Peyer's patch (tissue), 4 donors: ENCODE measurements at regions not wholly inside any gene's neighbourhood (a gene's known extent, or its start where the extent isn't known, plus 50 kb on each side); places are given as distances from the start of the nearest gene placed in this dataset.

Source experiments
- DNase-seq, 3 donors: peaks; one replicate each; pipeline ENCODE4 v3.0.0-alpha.2; 2017 to 2019
- H3K27ac ChIP-seq, 4 donors: fragments of 200-600 bp; sonication (generic); one replicate each; pipeline ENCODE4 v1.5.1; 2016 to 2019
- H3K27me3 ChIP-seq, 2 donors: fragments of 200-600 bp; sonication (generic); one replicate each; pipeline ENCODE4 v1.5.1; 2019
- H3K36me3 ChIP-seq, 3 donors: fragments of 200-600 bp; sonication (generic); one replicate each; pipeline ENCODE4 v1.5.1; 2016 to 2019
- H3K4me1 ChIP-seq, 4 donors: fragments of 200-600 bp; sonication (generic); one replicate each; pipeline ENCODE4 v1.5.1; 2016 to 2019
- H3K4me3 ChIP-seq, 4 donors: fragments of 200-600 bp; sonication (generic); 1 replicate in 3 of 4; 2 replicates in 1 of 4; pipeline ENCODE4 v1.5.1; 2016 to 2019; ENCODE audit warnings: mild to moderate bottlenecking in 1 of 4
- H3K9me3 ChIP-seq, 4 donors: fragments of 200-600 bp; sonication (generic); one replicate each; pipeline ENCODE4 v1.5.1; 2016 to 2019; ENCODE audit warnings: mild to moderate bottlenecking in 1 of 4
- CTCF ChIP-seq, 6 experiments: fragments of 450-650 bp in 4 of 6; fragments of 200-600 bp in 2 of 6; sonication (generic) in 1 of 6; IDR thresholded peaks; one replicate each; pipeline ENCODE4 v1.5.1; 2017 to 2019; ENCODE audit warnings: antibody characterized with exemption in 6 of 6, mild to moderate bottlenecking in 3 of 6, moderate library complexity in 1 of 6
- POLR2A ChIP-seq, 2 donors: fragments of 450-650 bp; IDR thresholded peaks; one replicate each; pipeline ENCODE4 v1.5.1; 2017; ENCODE audit warnings: antibody characterized with exemption in 2 of 2, mild to moderate bottlenecking in 2 of 2, moderate library complexity in 2 of 2

GRCh38 chr10:84571146-84571545, 242.8 kb downstream of the CCSER2 start:
- no peak overlapping the region for H3K27ac ChIP-seq
- H3K9me3 ChIP-seq, result no peaks in the 10 kb centered on the region
- no peak overlapping the region for H3K4me3 ChIP-seq
- H3K27me3 ChIP-seq, result no peaks in the 10 kb centered on the region
- no peaks in the 10 kb centered on the region for H3K4me1 ChIP-seq
- no peak for DNase-seq
- no peaks in the 10 kb centered on the region for H3K36me3 ChIP-seq
- TF ChIP-seq CTCF (IDR thresholded peaks at IDR 0.05), result no peak
- TF ChIP-seq POLR2A (IDR thresholded peaks at IDR 0.05), result no peak

GRCh38 chr10:84574102-84574501, 245.7 kb downstream of the CCSER2 start:
- no peak for TF ChIP-seq POLR2A (IDR thresholded peaks at IDR 0.05)
- no peak for TF ChIP-seq CTCF (IDR thresholded peaks at IDR 0.05)
- H3K4me3 ChIP-seq, result no peak overlapping the region
- H3K27me3 ChIP-seq, result no peaks in the 10 kb centered on the region
- H3K27ac ChIP-seq, result no peak overlapping the region
- no peaks in the 10 kb centered on the region for H3K36me3 ChIP-seq
- no peaks in the 10 kb centered on the region for H3K9me3 ChIP-seq
- H3K4me1 ChIP-seq, result no peaks in the 10 kb centered on the region
- no peak for DNase-seq

- DNase-seq, result no peak
Measured at GRCh38 chr10:84581976-84582375, 253.6 kb downstream of the CCSER2 start.

GRCh38 chr10:84583501-84583900, 255.1 kb downstream of the CCSER2 start:
- Histone ChIP-seq H3K36me3 (no peaks in the 10 kb centered on the region), H3K9me3 (no peaks in the 10 kb centered on the region), H3K4me3 (no peak overlapping the region), H3K27me3 (no peaks in the 10 kb centered on the region), H3K27ac (no peak overlapping the region), H3K4me1 (no peaks in the 10 kb centered on the region)
- DNase-seq, result no peak
- no peak for TF ChIP-seq POLR2A (IDR thresholded peaks at IDR 0.05)
- TF ChIP-seq CTCF (IDR thresholded peaks at IDR 0.05), result no peak

More at GRCh38 chr10:84581976-84582375, 253.6 kb downstream of the CCSER2 start:
- no peak for TF ChIP-seq CTCF (IDR thresholded peaks at IDR 0.05)
- TF ChIP-seq POLR2A (IDR thresholded peaks at IDR 0.05), result no peak
- Histone ChIP-seq H3K4me3 (no peak overlapping the region), H3K9me3 (no peaks in the 10 kb centered on the region), H3K36me3 (no peaks in the 10 kb centered on the region), H3K27ac (no peak overlapping the region), H3K27me3 (no peaks in the 10 kb centered on the region), H3K4me1 (no peaks in the 10 kb centered on the region)

GRCh38 chr10:84587789-84588188, 259.4 kb downstream of the CCSER2 start:
- Histone ChIP-seq H3K9me3 (no peaks in the 10 kb centered on the region), H3K4me3 (no peak overlapping the region), H3K27ac (no peak overlapping the region), H3K27me3 (no peaks in the 10 kb centered on the region), H3K4me1 (no peaks in the 10 kb centered on the region), H3K36me3 (no peaks in the 10 kb centered on the region)
- no peak for DNase-seq
- TF ChIP-seq POLR2A (IDR thresholded peaks at IDR 0.05), result no peak
- TF ChIP-seq CTCF (IDR thresholded peaks at IDR 0.05), result no peak

GRCh38 chr10:84588426-84588825, 260.0 kb downstream of the CCSER2 start:
- no peaks in the 10 kb centered on the region for H3K4me1 ChIP-seq
- H3K4me3 ChIP-seq, result no peak overlapping the region
- H3K27ac ChIP-seq, result no peak overlapping the region
- no peak for DNase-seq
- no peak for TF ChIP-seq POLR2A (IDR thresholded peaks at IDR 0.05)
- no peak for TF ChIP-seq CTCF (IDR thresholded peaks at IDR 0.05)
- no peaks in the 10 kb centered on the region for H3K36me3 ChIP-seq
- no peaks in the 10 kb centered on the region for H3K27me3 ChIP-seq
- no peaks in the 10 kb centered on the region for H3K9me3 ChIP-seq
